H1 (cell line): ENCODE measurements at regions not wholly inside any gene's neighbourhood (a gene's known extent, or its start where the extent isn't known, plus 50 kb on each side); places are given as distances from the start of the nearest gene placed in this dataset.

Source experiments
- CTCF ChIA-PET: fragments of 300-600 bp; sonication (Branson Sonifier 250); formaldehyde crosslinking; loops from one replicate; lab custom pipeline; 2021; ENCODE audit not compliant: partially characterized antibody; lab: Charles Lee
- POLR2A ChIA-PET: fragments of 300-600 bp; sonication (Branson Sonifier 250); formaldehyde crosslinking; loops from one replicate; lab custom pipeline; 2021; ENCODE audit warnings: inconsistent platforms; ENCODE audit not compliant: partially characterized antibody; lab: Charles Lee
- DNase-seq, 2 experiments: peaks; one replicate each; pipeline versions ENCODE4 v3.0.0 to v3.0.0-alpha.2; 2010 to 2022; ENCODE audit warnings: low spot score in 2 of 2, low read depth in 1 of 2, mixed read lengths in 1 of 2
- FAIRE-seq: peaks from 2 replicates; lab custom pipeline; 2011; peaks lifted over from hg19 to GRCh38; lab: Jason Lieb, UNC
- H2AFZ ChIP-seq: 2 replicates; pipeline ENCODE4 v1.8.1; 2012; ENCODE audit warnings: low read length, inconsistent platforms
- H2AK5ac ChIP-seq: 2 replicates; pipeline ENCODE4 v1.6.1; 2013; ENCODE audit warnings: low read depth, low read length
- H2BK120ac ChIP-seq: replicated peaks from 2 replicates; pipeline ENCODE3; 2013; ENCODE audit warnings: low read depth, low read length, inconsistent platforms
- H2BK12ac ChIP-seq: 2 replicates; pipeline ENCODE4 v1.6.1; 2013; ENCODE audit warnings: low read depth, low read length
- H2BK15ac ChIP-seq: 2 replicates; pipeline ENCODE4 v1.6.1; 2013; ENCODE audit warnings: low read length
- H2BK20ac ChIP-seq: 2 replicates; pipeline ENCODE4 v1.6.1; 2013; ENCODE audit warnings: low read length
- H2BK5ac ChIP-seq: 2 replicates; pipeline ENCODE4 v1.6.1; 2013; ENCODE audit warnings: low read depth, low read length
- H3K14ac ChIP-seq: 2 replicates; pipeline ENCODE4 v1.6.1; 2013; ENCODE audit warnings: inconsistent platforms; ENCODE audit not compliant: insufficient read length
- H3K18ac ChIP-seq: 2 replicates; pipeline ENCODE4 v1.6.1; 2013; ENCODE audit warnings: low read length; ENCODE audit errors: extremely low read depth
- H3K23ac ChIP-seq: 2 replicates; pipeline ENCODE4 v1.6.1; 2013; ENCODE audit warnings: inconsistent platforms; ENCODE audit not compliant: insufficient read length
- H3K23me2 ChIP-seq: 2 replicates; pipeline ENCODE4 v1.6.1; 2013; ENCODE audit warnings: low read depth, low read length
- H3K27ac ChIP-seq: 2 replicates; pipeline ENCODE4 v1.6.1; 2011; ENCODE audit warnings: low read depth, low read length, inconsistent platforms
- H3K27me3 ChIP-seq, 4 experiments: replicated peaks in 1 of 4; 1 replicate in 1 of 4; 2 replicates in 3 of 4; pipeline versions ENCODE4 v1.6.1 to v1.8.1; 2011 to 2013; ENCODE audit warnings: low read length in 3 of 4, mild to moderate bottlenecking in 3 of 4, inconsistent platforms in 2 of 4, mixed read lengths in 2 of 4, moderate library complexity in 1 of 4; ENCODE audit not compliant: control insufficient read depth in 3 of 4, insufficient read depth in 3 of 4; ENCODE audit errors: extremely low read depth in 1 of 4
- H3K36me3 ChIP-seq, 4 experiments: 2 replicates each; pipeline versions ENCODE4 v1.6.1 to v1.8.1; 2011 to 2013; ENCODE audit warnings: mild to moderate bottlenecking in 4 of 4, low read length in 3 of 4, moderate library complexity in 2 of 4, control low read depth in 1 of 4, inconsistent platforms in 1 of 4; ENCODE audit not compliant: insufficient read depth in 4 of 4, control insufficient read depth in 2 of 4
- H3K4ac ChIP-seq: replicated peaks from 2 replicates; pipeline ENCODE3; 2013; ENCODE audit warnings: low read length, low read depth, mixed read lengths, inconsistent platforms; ENCODE audit not compliant: insufficient read length
- H3K4me1 ChIP-seq, 4 experiments: replicated peaks in 1 of 4; 1 replicate in 1 of 4; 2 replicates in 3 of 4; pipeline versions ENCODE4 v1.6.1 to v1.8.1; 2011 to 2013; ENCODE audit warnings: low read length in 3 of 4, inconsistent platforms in 2 of 4, mixed read lengths in 1 of 4; ENCODE audit not compliant: insufficient read depth in 4 of 4, control insufficient read depth in 3 of 4
- H3K4me2 ChIP-seq, 2 experiments: 2 replicates each; pipeline versions ENCODE4 v1.6.1 to v1.8.1; 2011 to 2013; ENCODE audit warnings: low read depth in 2 of 2, low read length in 2 of 2, control low read depth in 1 of 2, inconsistent platforms in 1 of 2, mild to moderate bottlenecking in 1 of 2; ENCODE audit not compliant: insufficient read depth in 1 of 2
- H3K4me3 ChIP-seq, 4 experiments: fragments of 200-600, 300-600 bp in 1 of 4; sonication (generic), shearing (Covaris generic), sonication (Bioruptor Twin) in 1 of 4; 2 replicates each; pipeline versions ENCODE4 v1.5.1 to v1.8.1; 2011 to 2016; ENCODE audit warnings: low read length in 4 of 4, low read depth in 3 of 4, control low read depth in 2 of 4, inconsistent platforms in 2 of 4, mild to moderate bottlenecking in 2 of 4, mixed read lengths in 1 of 4, moderate library complexity in 1 of 4; ENCODE audit not compliant: insufficient read depth in 2 of 4; ENCODE audit errors: extremely low read depth in 1 of 4
- H3K56ac ChIP-seq: replicated peaks from 2 replicates; pipeline ENCODE3; 2013; ENCODE audit warnings: low read depth, mild to moderate bottlenecking, mixed read lengths, low read length, inconsistent platforms; ENCODE audit not compliant: insufficient read length
- H3K79me1 ChIP-seq: 2 replicates; pipeline ENCODE4 v1.6.1; 2013; ENCODE audit warnings: low read depth, low read length, control low read depth
- H3K79me2 ChIP-seq, 2 experiments: 2 replicates each; pipeline versions ENCODE4 v1.6.1 to v1.8.1; 2012 to 2013; ENCODE audit warnings: low read length in 2 of 2, mild to moderate bottlenecking in 2 of 2, inconsistent platforms in 1 of 2; ENCODE audit not compliant: insufficient read depth in 2 of 2, control insufficient read depth in 1 of 2
- H3K9ac ChIP-seq, 4 experiments: replicated peaks in 1 of 4; 1 replicate in 1 of 4; 2 replicates in 3 of 4; pipeline versions ENCODE4 v1.6.1 to v1.8.1; 2011 to 2013; ENCODE audit warnings: low read depth in 3 of 4, low read length in 3 of 4, control low read depth in 2 of 4, mild to moderate bottlenecking in 2 of 4, moderate library complexity in 2 of 4, inconsistent platforms in 1 of 4; ENCODE audit errors: extremely low read depth in 1 of 4
- H3K9me3 ChIP-seq, 2 experiments: 2 replicates each; pipeline versions ENCODE4 v1.6.1 to v1.8.1; 2012 to 2013; ENCODE audit warnings: mild to moderate bottlenecking in 2 of 2, moderate library complexity in 2 of 2, control low read depth in 1 of 2, inconsistent platforms in 1 of 2, low read depth in 1 of 2, low read length in 1 of 2, mixed read lengths in 1 of 2; ENCODE audit not compliant: insufficient read depth in 2 of 2
- H4K20me1 ChIP-seq, 2 experiments: replicated peaks in 1 of 2; 2 replicates each; pipeline versions ENCODE3 to v1.8.1; 2011 to 2013; ENCODE audit warnings: inconsistent platforms in 2 of 2, low read length in 2 of 2, mild to moderate bottlenecking in 1 of 2; ENCODE audit not compliant: insufficient read depth in 2 of 2, control insufficient read depth in 1 of 2
- H4K5ac ChIP-seq: 2 replicates; pipeline ENCODE4 v1.6.1; 2013; ENCODE audit warnings: low read length, low read depth, mixed read lengths, inconsistent platforms; ENCODE audit not compliant: insufficient read length
- H4K8ac ChIP-seq: 2 replicates; pipeline ENCODE4 v1.8.0; 2013; ENCODE audit warnings: mild to moderate bottlenecking, moderate library complexity, low read length, inconsistent platforms; ENCODE audit not compliant: insufficient read depth; ENCODE audit errors: extremely low read depth
- H4K91ac ChIP-seq: replicated peaks from 2 replicates; pipeline ENCODE3; 2013; ENCODE audit warnings: low read length, mixed read lengths, inconsistent platforms; ENCODE audit not compliant: insufficient read length
- CHD2 ChIP-seq: IDR thresholded peaks from 2 replicates; pipeline ENCODE4 v1.6.1; 2012; ENCODE audit warnings: low read length, improper control_type of control experiment

GRCh38 chr7:96579119-96579518 is 130.5 kb downstream of the SEM1 start:
- H3K27me3 ChIP-seq, result no peaks in the 10 kb centered on the region
- no peak for FAIRE-seq

More at GRCh38 chr7:96579119-96579518, 130.5 kb downstream of the SEM1 start:
- Histone ChIP-seq H2BK5ac (no peak overlapping the region), H3K9ac (no peak overlapping the region), H4K8ac (no peak overlapping the region), H3K14ac (no peak overlapping the region), H2AFZ (no peak overlapping the region), H3K79me2 (no peaks in the 10 kb centered on the region), H3K79me1 (no peaks in the 10 kb centered on the region), H3K9me3 (no peaks in the 10 kb centered on the region), H3K23me2 (no peaks in the 10 kb centered on the region), H4K91ac (no peak overlapping the region), H2BK15ac (no peak overlapping the region), H2AK5ac (no peak overlapping the region), H3K36me3 (no peaks in the 10 kb centered on the region), H4K5ac (no peak overlapping the region), H3K18ac (no peak overlapping the region), H3K56ac (no peak overlapping the region), H2BK120ac (no peak overlapping the region), H4K20me1 (no peaks in the 10 kb centered on the region), H2BK12ac (no peak overlapping the region), H2BK20ac (no peak overlapping the region), H3K4me2 (no peak overlapping the region), H3K27ac (no peak overlapping the region), H3K4ac (no peak overlapping the region)
- no peak for DNase-seq
- POLR2A ChIA-PET, result no interaction called here
- CTCF ChIA-PET, result no interaction called here
- TF ChIP-seq CHD2, result no peak
- TF ChIP-seq, all 59 proteins: peak for 0
- Histone ChIP-seq H3K4me3 (no peak overlapping the region), H3K23ac (no peak overlapping the region), H3K4me1 (no peaks in the 10 kb centered on the region)
